Nephron progenitor cell (in vitro differentiated cells): ENCODE measurements at regions not wholly inside any gene's neighbourhood (a gene's known extent, or its start where the extent isn't known, plus 50 kb on each side); places are given as distances from the start of the nearest gene placed in this dataset.
"Not testable (repeated sequence)": the region's sequence is repeated elsewhere in the genome, so short reads cannot be mapped to it uniquely, and the experiment has no call there.

Experiments used
- DNase-seq: peaks from one replicate; pipeline ENCODE4 v3.0.0; 2021
- H3K27ac Mint-ChIP-seq: 2 replicates; pipeline ENCODE4 v1.8.0; 2021; ENCODE audit warnings: mild to moderate bottlenecking, moderate library complexity, mixed read lengths
- H3K27me3 Mint-ChIP-seq: 2 replicates; pipeline ENCODE4 v1.8.0; 2021; ENCODE audit warnings: mild to moderate bottlenecking, low read depth, mixed read lengths; ENCODE audit not compliant: poor library complexity
- H3K36me3 Mint-ChIP-seq: 2 replicates; pipeline ENCODE4 v1.8.0; 2021; ENCODE audit warnings: low read depth, mixed read lengths
- H3K4me1 Mint-ChIP-seq: 2 replicates; pipeline ENCODE4 v1.8.0; 2021; ENCODE audit warnings: mixed read lengths
- H3K4me3 Mint-ChIP-seq: 2 replicates; pipeline ENCODE4 v1.8.0; 2021; ENCODE audit warnings: mild to moderate bottlenecking, moderate library complexity, mixed read lengths
- H3K9me3 Mint-ChIP-seq: 2 replicates; pipeline ENCODE4 v1.8.0; 2021; ENCODE audit warnings: mild to moderate bottlenecking, moderate library complexity, mixed read lengths
- TF ChIP-seq, protein P1 (sequence below): fragments of 200-600 bp; sonication (generic); IDR thresholded peaks from 2 replicates; pipeline ENCODE4 v1.5.0; 2021; ENCODE audit warnings: antibody characterized with exemption

DNA sequence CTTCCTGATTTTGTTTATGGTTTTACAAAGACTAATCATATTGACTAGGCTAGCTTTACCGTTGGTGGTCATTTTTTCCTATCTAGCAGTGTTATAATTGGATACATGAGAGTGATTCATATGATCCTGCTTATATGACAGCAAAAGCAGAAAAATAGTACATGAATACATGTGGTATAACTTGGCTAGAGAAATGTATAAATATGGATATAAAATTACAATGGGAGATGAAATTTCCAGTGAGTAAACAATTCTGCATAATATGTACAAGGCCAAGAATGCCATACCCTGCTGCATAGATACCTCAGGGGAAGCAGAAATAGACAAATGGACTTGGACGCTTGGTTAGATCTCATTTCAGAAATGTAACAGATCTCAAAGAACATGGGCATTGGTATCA is 103.1 kb downstream of the DTWD1 start:
- H3K4me3 Mint-ChIP-seq = no peak overlapping the region
- DNase-seq = no peak
- no peaks in the 10 kb centered on the region for H3K27me3 Mint-ChIP-seq
- H3K36me3 Mint-ChIP-seq = no peaks in the 10 kb centered on the region
- no peaks in the 10 kb centered on the region for H3K4me1 Mint-ChIP-seq
- peaks cover 24% of the 10 kb centered on the region for H3K9me3 Mint-ChIP-seq
- TF ChIP-seq, protein P1, sequence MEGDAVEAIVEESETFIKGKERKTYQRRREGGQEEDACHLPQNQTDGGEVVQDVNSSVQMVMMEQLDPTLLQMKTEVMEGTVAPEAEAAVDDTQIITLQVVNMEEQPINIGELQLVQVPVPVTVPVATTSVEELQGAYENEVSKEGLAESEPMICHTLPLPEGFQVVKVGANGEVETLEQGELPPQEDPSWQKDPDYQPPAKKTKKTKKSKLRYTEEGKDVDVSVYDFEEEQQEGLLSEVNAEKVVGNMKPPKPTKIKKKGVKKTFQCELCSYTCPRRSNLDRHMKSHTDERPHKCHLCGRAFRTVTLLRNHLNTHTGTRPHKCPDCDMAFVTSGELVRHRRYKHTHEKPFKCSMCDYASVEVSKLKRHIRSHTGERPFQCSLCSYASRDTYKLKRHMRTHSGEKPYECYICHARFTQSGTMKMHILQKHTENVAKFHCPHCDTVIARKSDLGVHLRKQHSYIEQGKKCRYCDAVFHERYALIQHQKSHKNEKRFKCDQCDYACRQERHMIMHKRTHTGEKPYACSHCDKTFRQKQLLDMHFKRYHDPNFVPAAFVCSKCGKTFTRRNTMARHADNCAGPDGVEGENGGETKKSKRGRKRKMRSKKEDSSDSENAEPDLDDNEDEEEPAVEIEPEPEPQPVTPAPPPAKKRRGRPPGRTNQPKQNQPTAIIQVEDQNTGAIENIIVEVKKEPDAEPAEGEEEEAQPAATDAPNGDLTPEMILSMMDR = no peak
- H3K27ac Mint-ChIP-seq = no peak overlapping the region

DNA sequence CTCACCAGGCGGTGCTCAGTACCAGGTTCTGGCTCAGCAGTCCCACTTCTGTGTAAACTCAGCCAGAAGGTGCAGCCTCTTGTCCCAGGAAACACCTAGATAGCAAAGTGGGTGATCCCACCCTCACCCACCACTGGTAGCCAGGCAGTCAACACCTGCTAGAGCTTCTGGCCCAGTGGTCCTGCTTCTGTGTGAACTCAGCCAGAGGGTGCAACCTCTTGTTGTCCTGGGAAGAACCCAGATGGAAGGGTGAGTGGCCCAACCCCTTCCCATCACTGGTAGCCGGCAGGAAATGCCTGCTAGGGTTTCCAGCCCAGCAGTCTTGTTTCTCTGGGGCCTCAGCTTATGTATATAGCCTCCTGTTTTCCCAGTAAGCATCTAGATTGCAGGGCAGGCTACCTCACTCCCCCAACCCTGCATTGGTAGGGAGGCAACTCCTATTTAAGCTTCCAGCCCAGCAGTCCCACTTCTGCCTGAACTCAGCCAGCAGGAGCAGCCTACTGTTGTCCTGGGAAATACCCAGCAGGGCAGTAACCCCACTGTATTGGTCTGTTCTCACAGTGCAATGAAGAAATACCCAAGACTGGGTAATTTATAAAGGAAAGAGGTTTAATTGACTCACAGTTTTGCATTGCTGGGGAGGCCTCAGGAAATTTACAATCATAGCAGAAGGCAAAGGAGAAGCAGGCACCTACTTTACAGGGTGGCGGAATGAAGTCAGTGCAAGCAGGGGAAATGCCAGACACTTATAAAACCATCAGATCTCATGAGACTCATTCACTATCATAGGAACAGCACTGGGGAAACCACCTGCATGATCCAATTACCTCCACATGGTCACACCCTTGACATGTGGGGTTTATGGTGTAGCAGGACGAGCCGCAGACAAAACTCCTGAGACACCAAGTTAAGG is 110.6 kb downstream of the DTWD1 start:
- Mint-ChIP-seq H3K9me3 (peaks cover 17% of the 10 kb centered on the region), H3K27me3 (no peaks in the 10 kb centered on the region), H3K4me1 (peaks cover 6% of the 10 kb centered on the region), H3K36me3 (no peaks in the 10 kb centered on the region), H3K4me3 (no peak overlapping the region), H3K27ac (no peak overlapping the region)
- TF ChIP-seq, protein P1 = no peak
- DNase-seq = no peak

DNA sequence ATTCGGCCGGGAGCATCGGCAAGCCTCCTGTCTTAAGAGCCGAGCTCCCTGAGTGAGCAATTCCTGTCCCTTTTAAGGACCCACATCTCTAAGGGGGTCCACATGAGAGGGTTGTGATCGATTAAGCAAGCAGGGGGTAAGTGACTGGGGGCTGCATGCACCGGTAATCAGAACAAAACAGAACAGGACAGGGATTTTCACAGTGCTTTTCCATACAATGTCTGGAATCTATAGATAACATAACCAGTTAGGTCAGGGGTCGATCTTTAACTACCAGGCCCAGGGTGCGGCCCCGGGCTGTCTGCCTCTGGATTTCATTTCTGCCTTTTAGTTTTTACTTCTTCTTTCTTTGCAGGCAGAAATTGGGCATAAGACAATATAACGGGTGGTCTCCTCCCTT is 111.3 kb downstream of the DTWD1 start:
- H3K27me3 Mint-ChIP-seq, H3K36me3 Mint-ChIP-seq, H3K4me3 Mint-ChIP-seq, H3K27ac Mint-ChIP-seq, DNase-seq, H3K4me1 Mint-ChIP-seq: not testable (repeated sequence)
- peaks cover 11% of the 10 kb centered on the region for H3K9me3 Mint-ChIP-seq

DNA sequence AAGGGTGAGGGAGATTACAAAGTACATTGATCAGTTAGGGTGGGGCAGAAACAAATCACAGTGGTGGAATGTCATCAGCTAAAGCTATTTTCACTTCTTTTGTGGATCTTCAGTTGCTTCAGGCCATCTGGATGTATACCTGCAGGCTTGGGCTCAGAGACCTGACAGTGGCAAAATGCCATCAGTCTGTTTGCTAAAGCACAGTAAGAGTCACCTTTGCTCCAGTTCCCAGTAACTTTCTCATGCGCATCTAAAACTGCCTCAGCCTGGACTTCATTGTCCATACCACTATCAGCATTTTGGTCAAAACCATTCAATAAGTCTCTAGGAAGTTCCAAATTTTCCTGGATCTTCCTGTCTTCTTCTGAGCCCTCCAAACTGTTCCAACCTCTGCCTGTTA is 113.2 kb downstream of the DTWD1 start:
- H3K27ac Mint-ChIP-seq, H3K27me3 Mint-ChIP-seq: not testable (repeated sequence)

DNA sequence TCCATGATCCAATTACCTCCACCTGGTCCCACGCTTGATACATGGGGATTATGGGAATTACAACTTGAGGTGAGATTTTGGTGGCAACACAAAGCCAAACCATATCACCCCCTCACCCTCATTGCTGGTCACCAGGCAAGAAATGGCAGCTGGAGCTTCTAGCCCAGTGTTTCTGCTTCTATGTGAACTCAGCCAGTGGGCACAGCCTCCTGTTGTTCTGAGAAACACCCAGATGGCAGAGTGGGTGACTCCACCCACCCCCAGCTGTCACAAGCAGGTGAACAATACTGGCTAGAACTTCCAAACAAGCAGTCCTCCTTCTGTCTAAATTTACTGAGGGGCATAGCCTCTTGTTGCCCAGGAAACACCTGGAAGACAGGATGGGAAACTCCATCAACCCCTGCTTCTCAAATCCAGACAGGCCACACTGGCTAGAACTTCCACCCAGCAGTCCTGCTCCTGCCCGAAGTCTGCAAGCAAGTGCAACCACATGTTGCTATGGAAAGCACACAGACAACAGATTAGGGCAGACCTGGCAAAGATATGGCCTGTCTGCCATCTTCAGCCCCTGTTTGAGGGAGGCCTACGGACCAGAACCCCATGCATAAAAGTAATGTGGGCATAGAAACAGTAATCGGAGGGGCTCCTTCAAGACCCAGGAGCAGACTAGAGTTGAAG is 114.1 kb downstream of the DTWD1 start:
- H3K27ac Mint-ChIP-seq = no peak overlapping the region
- H3K36me3 Mint-ChIP-seq = no peaks in the 10 kb centered on the region
- no peaks in the 10 kb centered on the region for H3K27me3 Mint-ChIP-seq
- H3K4me3 Mint-ChIP-seq = no peak overlapping the region
- no peak for DNase-seq
- H3K9me3 Mint-ChIP-seq = peaks cover 11% of the 10 kb centered on the region
- H3K4me1 Mint-ChIP-seq = peaks cover 6% of the 10 kb centered on the region
- TF ChIP-seq, protein P1 = no peak

More for the DNA sequence above, 113.2 kb downstream of the DTWD1 start:
- not testable (repeated sequence) for H3K4me1 Mint-ChIP-seq, H3K4me3 Mint-ChIP-seq, H3K36me3 Mint-ChIP-seq, DNase-seq
- H3K9me3 Mint-ChIP-seq = peaks cover 11% of the 10 kb centered on the region

DNA sequence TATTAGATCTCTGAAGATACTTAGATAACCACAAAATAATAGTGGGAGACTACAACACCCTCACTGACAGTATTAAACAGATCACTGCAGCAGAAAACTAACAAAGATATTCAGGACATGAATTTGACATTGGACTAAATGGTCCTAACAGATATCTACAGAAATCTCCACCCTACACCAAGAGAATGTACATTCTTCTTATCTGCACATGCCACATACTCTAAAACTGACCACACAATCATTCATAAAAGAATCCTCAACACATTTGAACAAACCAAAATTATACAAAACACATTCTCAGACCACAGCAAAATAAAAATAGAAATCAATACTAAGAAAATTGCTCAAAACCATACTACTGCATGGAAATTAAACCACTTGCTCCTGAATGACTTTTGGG is 116.3 kb downstream of the DTWD1 start:
- no peaks in the 10 kb centered on the region for H3K4me1 Mint-ChIP-seq
- no peak for DNase-seq
- peaks cover 11% of the 10 kb centered on the region for H3K9me3 Mint-ChIP-seq
- H3K36me3 Mint-ChIP-seq = no peaks in the 10 kb centered on the region
- no peak overlapping the region for H3K4me3 Mint-ChIP-seq
- H3K27me3 Mint-ChIP-seq = no peaks in the 10 kb centered on the region
- H3K27ac Mint-ChIP-seq = no peak overlapping the region
- TF ChIP-seq, protein P1 = no peak
